Right lobe of liver (tissue), 4 donors: ENCODE measurements at regions not wholly inside any gene's neighbourhood (a gene's known extent, or its start where the extent isn't known, plus 50 kb on each side); places are given as distances from the start of the nearest gene placed in this dataset.

Experiments used
- POLR2A ChIP-seq: fragments of 450-650 bp; IDR thresholded peaks from one replicate; pipeline ENCODE4 v1.6.1; 2017; ENCODE audit warnings: antibody characterized with exemption, mild to moderate bottlenecking
- TF ChIP-seq, protein P1 (sequence below), 4 donors: fragments of 200-600 bp in 3 of 4; fragments of 450-650 bp in 1 of 4; IDR thresholded peaks; one replicate each; pipeline versions ENCODE4 v1.5.1 to v1.8.0; 2016 to 2022; ENCODE audit warnings: antibody characterized with exemption in 4 of 4, mild to moderate bottlenecking in 2 of 4
- donor health status: DM: no; HTN: no; CAD: no.
- donor health status: DM: no; HTN: no; CAD: no.
- donor health status: DM: no; HTN: yes; CAD: no.

DNA sequence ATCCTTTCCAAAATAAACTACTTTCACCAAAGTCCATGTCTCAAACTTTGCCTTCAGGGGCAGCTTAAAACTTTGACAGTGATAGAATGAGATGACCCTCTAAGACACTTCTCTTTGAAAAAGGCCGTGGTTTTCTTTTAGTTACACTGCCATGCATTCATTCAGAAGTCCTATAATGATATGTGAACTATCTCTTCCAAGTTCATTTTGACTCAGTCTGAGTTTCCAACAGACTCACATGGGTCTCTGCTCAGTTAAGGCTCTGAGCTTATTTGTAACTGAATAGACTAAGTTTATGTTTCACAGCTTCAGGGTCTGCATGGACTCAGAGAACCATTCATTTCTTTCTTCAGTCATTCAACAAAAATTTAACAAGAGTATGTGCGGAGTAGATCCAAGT is 208.9 kb upstream of the PRSS1 start:
- TF ChIP-seq POLR2A, result no peak
- TF ChIP-seq, protein P1, sequence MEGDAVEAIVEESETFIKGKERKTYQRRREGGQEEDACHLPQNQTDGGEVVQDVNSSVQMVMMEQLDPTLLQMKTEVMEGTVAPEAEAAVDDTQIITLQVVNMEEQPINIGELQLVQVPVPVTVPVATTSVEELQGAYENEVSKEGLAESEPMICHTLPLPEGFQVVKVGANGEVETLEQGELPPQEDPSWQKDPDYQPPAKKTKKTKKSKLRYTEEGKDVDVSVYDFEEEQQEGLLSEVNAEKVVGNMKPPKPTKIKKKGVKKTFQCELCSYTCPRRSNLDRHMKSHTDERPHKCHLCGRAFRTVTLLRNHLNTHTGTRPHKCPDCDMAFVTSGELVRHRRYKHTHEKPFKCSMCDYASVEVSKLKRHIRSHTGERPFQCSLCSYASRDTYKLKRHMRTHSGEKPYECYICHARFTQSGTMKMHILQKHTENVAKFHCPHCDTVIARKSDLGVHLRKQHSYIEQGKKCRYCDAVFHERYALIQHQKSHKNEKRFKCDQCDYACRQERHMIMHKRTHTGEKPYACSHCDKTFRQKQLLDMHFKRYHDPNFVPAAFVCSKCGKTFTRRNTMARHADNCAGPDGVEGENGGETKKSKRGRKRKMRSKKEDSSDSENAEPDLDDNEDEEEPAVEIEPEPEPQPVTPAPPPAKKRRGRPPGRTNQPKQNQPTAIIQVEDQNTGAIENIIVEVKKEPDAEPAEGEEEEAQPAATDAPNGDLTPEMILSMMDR (IDR thresholded peaks at IDR 0.05), result no peak
